GM12891 (cell line): ENCODE measurements at regions not wholly inside any gene's neighbourhood (a gene's known extent, or its start where the extent isn't known, plus 50 kb on each side); places are given as distances from the start of the nearest gene placed in this dataset.

Source experiments
- POLR2A ChIP-seq: IDR thresholded peaks from 2 replicates; pipeline ENCODE4 v1.6.1; 2011; ENCODE audit warnings: low read depth, low read length, control low read depth
- POLR2AphosphoS5 ChIP-seq: IDR thresholded peaks from 2 replicates; pipeline ENCODE4 v1.6.1; 2011; ENCODE audit warnings: low read depth, low read length, control low read depth

- no peak for TF ChIP-seq POLR2A
- no peak for TF ChIP-seq POLR2AphosphoS5
Observed at GRCh38 chr17:54046570-54046969, 223.8 kb downstream of the KIF2B start.
